T-helper 2 cell treated with Interferon-gamma antibody and Interleukin-4, amounts not matched to agents 100 ng/mL and 5 ng/mL, for 36 hours (primary cell): ENCODE measurements at regions not wholly inside any gene's neighbourhood (a gene's known extent, or its start where the extent isn't known, plus 50 kb on each side); places are given as distances from the start of the nearest gene placed in this dataset.
"Not testable (repeated sequence)": the region's sequence is repeated elsewhere in the genome, so short reads cannot be mapped to it uniquely, and the experiment has no call there.

Source experiments
- intact Hi-C: fragments of 100-400 bp; cut with micrococcal nuclease; formaldehyde crosslinking; loops from one replicate; pipeline ENCODE4 v1.15.1; 2023

- intact Hi-C loops: loop anchor here (5.0 kb wide), 1 partner anchor 37 kb away; no protein-coding TSS in a partner anchor
Observed at GRCh38 chr2:44084850-44085249, 83.8 kb upstream of the PPM1B start.

- intact Hi-C loops: loop anchor here (1.0 to 5.0 kb wide), 7 partner anchors 36 to 393 kb away; partner anchors contain the start of genes CAMKMT and PREPL
Observed at GRCh38 chr2:44086629-44087028, 82.0 kb upstream of the PPM1B start.

- intact Hi-C loops: loop anchor here (1.0 to 5.0 kb wide), 7 partner anchors 35 to 392 kb away; partner anchors contain the start of genes CAMKMT and PREPL
Observed at GRCh38 chr2:44087036-44087713, 81.5 kb upstream of the PPM1B start.

- intact Hi-C loops: loop anchor here (1.0 to 5.0 kb wide), 7 partner anchors 35 to 392 kb away; partner anchors contain the start of genes CAMKMT and PREPL
Observed at GRCh38 chr2:44087714-44088092, 81.0 kb upstream of the PPM1B start.

- intact Hi-C loops: not testable (repeated sequence)
Observed at GRCh38 chr2:44092519-44092918, 76.2 kb upstream of the PPM1B start.

- intact Hi-C loops: no loop called here
Observed at GRCh38 chr2:44093970-44094369, 74.7 kb upstream of the PPM1B start.

GRCh38 chr2:44097322-44097907 is 71.3 kb upstream of the PPM1B start:
- intact Hi-C loops: no loop called here

GRCh38 chr2:44098050-44098449 is 70.6 kb upstream of the PPM1B start:
- intact Hi-C loops: no loop called here

- intact Hi-C loops: no loop called here
Observed at GRCh38 chr2:44098891-44099290, 69.8 kb upstream of the PPM1B start.

- intact Hi-C loops: no loop called here
Observed at GRCh38 chr2:44100351-44100750, 68.3 kb upstream of the PPM1B start.

GRCh38 chr2:44101246-44101645 is 67.4 kb upstream of the PPM1B start:
- intact Hi-C loops: no loop called here

- intact Hi-C loops: no loop called here
Observed at GRCh38 chr2:44102790-44103562, 65.7 kb upstream of the PPM1B start.

GRCh38 chr2:44103639-44104038 is 65.0 kb upstream of the PPM1B start:
- intact Hi-C loops: no loop called here

GRCh38 chr2:44104855-44105271 is 63.8 kb upstream of the PPM1B start:
- intact Hi-C loops: no loop called here

- intact Hi-C loops: not testable (repeated sequence)
Observed at GRCh38 chr2:44106509-44106908, 62.2 kb upstream of the PPM1B start.

- intact Hi-C loops: no loop called here
Observed at GRCh38 chr2:44107086-44107740, 61.5 kb upstream of the PPM1B start.

- intact Hi-C loops: no loop called here
Observed at GRCh38 chr2:44107974-44108373, 60.7 kb upstream of the PPM1B start.

GRCh38 chr2:44109166-44109565 is 59.5 kb upstream of the PPM1B start:
- intact Hi-C loops: no loop called here

- intact Hi-C loops: no loop called here
Observed at GRCh38 chr2:44110444-44110843, 58.2 kb upstream of the PPM1B start.

- intact Hi-C loops: no loop called here
Observed at GRCh38 chr2:44112096-44112495, 56.6 kb upstream of the PPM1B start.

- intact Hi-C loops: no loop called here
Observed at GRCh38 chr2:44116319-44116718, 52.4 kb upstream of the PPM1B start.

- intact Hi-C loops: no loop called here
Observed at GRCh38 chr2:44118257-44118656, 50.4 kb upstream of the PPM1B start.
